CD14-positive monocyte (primary cell): ENCODE measurements at regions not wholly inside any gene's neighbourhood (a gene's known extent, or its start where the extent isn't known, plus 50 kb on each side); places are given as distances from the start of the nearest gene placed in this dataset.

Source experiments
- DNase-seq, 3 donors: peaks; one replicate each; pipeline ENCODE4 v3.0.0-alpha.2; 2011 to 2022
- H2AFZ ChIP-seq: 2 replicates; pipeline ENCODE4 v1.6.0; 2012; ENCODE audit warnings: mild to moderate bottlenecking, low read depth, low read length, inconsistent platforms; ENCODE audit not compliant: insufficient read depth, poor library complexity, severe bottlenecking
- H3K27ac ChIP-seq, 2 donors: 1 replicate in 1 of 2; 2 replicates in 1 of 2; pipeline ENCODE4 v1.5.1; 2012 to 2013; ENCODE audit warnings: low read length in 2 of 2, control low read depth in 1 of 2, inconsistent platforms in 1 of 2, low read depth in 1 of 2, mild to moderate bottlenecking in 1 of 2
- H3K27me3 ChIP-seq, 2 donors: one replicate each; pipeline versions ENCODE4 v1.6.0 to v1.6.1; 2011 to 2013; ENCODE audit warnings: low read length in 2 of 2; ENCODE audit not compliant: control insufficient read depth in 2 of 2, insufficient read depth in 2 of 2
- H3K36me3 ChIP-seq, 2 donors: replicated peaks in 1 of 2; 1 replicate in 1 of 2; 2 replicates in 1 of 2; pipeline versions ENCODE4 v1.5.1 to v1.6.1; 2012 to 2013; ENCODE audit warnings: low read length in 2 of 2, control low read depth in 1 of 2, inconsistent platforms in 1 of 2, mild to moderate bottlenecking in 1 of 2; ENCODE audit not compliant: insufficient read depth in 2 of 2, control insufficient read depth in 1 of 2
- H3K4me1 ChIP-seq, 2 donors: 1 replicate in 1 of 2; 2 replicates in 1 of 2; pipeline versions ENCODE4 v1.5.1 to v1.6.1; 2012 to 2013; ENCODE audit warnings: low read length in 2 of 2, control low read depth in 1 of 2, inconsistent platforms in 1 of 2, mild to moderate bottlenecking in 1 of 2, moderate library complexity in 1 of 2; ENCODE audit not compliant: insufficient read depth in 2 of 2, control insufficient read depth in 1 of 2
- H3K4me2 ChIP-seq: replicated peaks from 2 replicates; pipeline ENCODE3; 2012; ENCODE audit warnings: low read length, moderate library complexity, mild to moderate bottlenecking; ENCODE audit not compliant: poor library complexity, severe bottlenecking; ENCODE audit errors: extremely low read depth
- H3K4me3 ChIP-seq, 3 experiments: fragments of 200-600 bp in 1 of 3; sonication (generic) in 1 of 3; replicated peaks in 1 of 3; 1 replicate in 2 of 3; 2 replicates in 1 of 3; pipeline ENCODE4 v1.5.1; 2011 to 2013; ENCODE audit warnings: low read length in 3 of 3, mild to moderate bottlenecking in 3 of 3, control low read depth in 2 of 3, low read depth in 2 of 3, inconsistent platforms in 1 of 3, moderate library complexity in 1 of 3
- H3K79me2 ChIP-seq: 2 replicates; pipeline ENCODE4 v1.6.0; 2012; ENCODE audit warnings: mild to moderate bottlenecking, control low read depth, inconsistent platforms, low read length, moderate library complexity; ENCODE audit not compliant: insufficient read depth
- H3K9ac ChIP-seq: 2 replicates; pipeline ENCODE4 v1.6.0; 2017; ENCODE audit warnings: low read length, mild to moderate bottlenecking; ENCODE audit not compliant: insufficient read depth, poor library complexity, severe bottlenecking
- H3K9me3 ChIP-seq, 2 donors: replicated peaks in 1 of 2; 1 replicate in 1 of 2; 2 replicates in 1 of 2; pipeline versions ENCODE4 v1.5.1 to v1.6.1; 2012 to 2013; ENCODE audit warnings: low read length in 2 of 2, control low read depth in 1 of 2; ENCODE audit not compliant: control insufficient read depth in 1 of 2, insufficient read depth in 1 of 2
- H4K20me1 ChIP-seq: 2 replicates; pipeline ENCODE4 v1.6.0; 2012; ENCODE audit warnings: mild to moderate bottlenecking, low read length, control low read depth, moderate library complexity; ENCODE audit not compliant: insufficient read depth
- H3K27ac Mint-ChIP-seq, 7 donors: one replicate each; pipeline ENCODE4 v1.8.0; 2020; ENCODE audit warnings: mild to moderate bottlenecking in 7 of 7, mixed read lengths in 7 of 7, moderate library complexity in 6 of 7, inconsistent platforms in 2 of 7
- H3K27me3 Mint-ChIP-seq, 3 donors: one replicate each; pipeline ENCODE4 v1.8.0; 2021 to 2022; ENCODE audit warnings: low read depth in 3 of 3, mild to moderate bottlenecking in 3 of 3, mixed read lengths in 3 of 3, moderate library complexity in 3 of 3, inconsistent platforms in 1 of 3
- H3K36me3 Mint-ChIP-seq, 2 donors: one replicate each; pipeline ENCODE4 v1.8.0; 2020; ENCODE audit warnings: mixed read lengths in 2 of 2, inconsistent platforms in 1 of 2, mild to moderate bottlenecking in 1 of 2
- H3K4me1 Mint-ChIP-seq: one replicate; pipeline ENCODE4 v1.8.0; 2020; ENCODE audit warnings: mild to moderate bottlenecking, mixed read lengths
- H3K4me3 Mint-ChIP-seq, 2 donors: one replicate each; pipeline ENCODE4 v1.8.0; 2020; ENCODE audit warnings: mild to moderate bottlenecking in 2 of 2, mixed read lengths in 2 of 2, moderate library complexity in 1 of 2
- H3K9me3 Mint-ChIP-seq, 7 donors: one replicate each; pipeline ENCODE4 v1.8.0; 2020 to 2022; ENCODE audit warnings: mixed read lengths in 7 of 7, mild to moderate bottlenecking in 6 of 7, moderate library complexity in 6 of 7, inconsistent platforms in 2 of 7
- WGBS: methylation state at CpG from one replicate; pipeline ENCODE4 v1.1.5; 2013; ENCODE audit warnings: missing lambda C conversion rate; ENCODE audit not compliant: insufficient coverage; 5-methylcytosine and 5-hydroxymethylcytosine counted together
- intact Hi-C, 2 donors: fragments of 100-400 bp; cut with micrococcal nuclease; formaldehyde crosslinking; loops; one replicate each; pipeline versions ENCODE4 v1.15.0 to v1.15.1; 2023
- TF ChIP-seq, protein P1 (sequence below): fragments of 200-600 bp; IDR thresholded peaks from one replicate; pipeline ENCODE4 v1.8.0; 2022; ENCODE audit warnings: antibody characterized with exemption, mild to moderate bottlenecking

DNA sequence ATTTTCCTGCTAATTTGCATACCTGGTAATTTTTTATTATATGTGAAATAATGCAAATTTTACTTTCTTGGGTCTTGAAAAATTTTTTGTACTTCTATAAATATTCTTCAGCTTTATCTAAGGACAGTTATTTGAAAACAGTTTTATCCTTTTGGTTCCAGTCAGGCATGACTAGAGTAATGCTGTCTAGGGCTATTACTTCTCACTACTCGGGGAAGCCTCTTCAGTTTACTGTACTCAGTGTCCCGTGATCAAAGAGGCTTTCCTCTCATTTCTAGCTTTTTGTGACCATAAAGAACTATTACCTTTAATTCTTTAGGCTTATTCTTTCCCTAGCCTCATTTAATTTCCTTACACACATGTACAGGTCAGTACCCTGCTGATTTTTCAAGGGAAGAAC lies 153.8 kb upstream of the HDAC9 start:
- H3K9ac ChIP-seq = no peak overlapping the region
- DNase-seq = no peak
- peaks cover 0 to 5% of the 10 kb centered on the region in 2 donors for H3K36me3 ChIP-seq
- peak overlapping the region; percentile 30 for H2AFZ ChIP-seq
- TF ChIP-seq, protein P1, sequence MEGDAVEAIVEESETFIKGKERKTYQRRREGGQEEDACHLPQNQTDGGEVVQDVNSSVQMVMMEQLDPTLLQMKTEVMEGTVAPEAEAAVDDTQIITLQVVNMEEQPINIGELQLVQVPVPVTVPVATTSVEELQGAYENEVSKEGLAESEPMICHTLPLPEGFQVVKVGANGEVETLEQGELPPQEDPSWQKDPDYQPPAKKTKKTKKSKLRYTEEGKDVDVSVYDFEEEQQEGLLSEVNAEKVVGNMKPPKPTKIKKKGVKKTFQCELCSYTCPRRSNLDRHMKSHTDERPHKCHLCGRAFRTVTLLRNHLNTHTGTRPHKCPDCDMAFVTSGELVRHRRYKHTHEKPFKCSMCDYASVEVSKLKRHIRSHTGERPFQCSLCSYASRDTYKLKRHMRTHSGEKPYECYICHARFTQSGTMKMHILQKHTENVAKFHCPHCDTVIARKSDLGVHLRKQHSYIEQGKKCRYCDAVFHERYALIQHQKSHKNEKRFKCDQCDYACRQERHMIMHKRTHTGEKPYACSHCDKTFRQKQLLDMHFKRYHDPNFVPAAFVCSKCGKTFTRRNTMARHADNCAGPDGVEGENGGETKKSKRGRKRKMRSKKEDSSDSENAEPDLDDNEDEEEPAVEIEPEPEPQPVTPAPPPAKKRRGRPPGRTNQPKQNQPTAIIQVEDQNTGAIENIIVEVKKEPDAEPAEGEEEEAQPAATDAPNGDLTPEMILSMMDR = no peak
- peaks cover 98% of the 10 kb centered on the region for H3K79me2 ChIP-seq
- Mint-ChIP-seq H3K36me3 (peaks cover 6 to 8% of the 10 kb centered on the region in 2 donors), H3K27ac (peak overlapping the region in 5 of 7 donors; percentile 12 to 84 (median 62)), H3K9me3 (peaks cover 0 to 11% (median 7%) of the 10 kb centered on the region in 7 donors), H3K27me3 (peaks cover 0 to 2% (median 0%) of the 10 kb centered on the region in 3 donors), H3K4me3 (no peak overlapping the region), H3K4me1 (peaks cover 50% of the 10 kb centered on the region)
- no CpG with 5 or more reads among the region's 2 CpGs for WGBS
- H3K27ac ChIP-seq = peak overlapping the region in 1 of 2 donors; percentile 56
- no peaks in the 10 kb centered on the region for H3K9me3 ChIP-seq
- H3K4me2 ChIP-seq = no peak overlapping the region
- no peak overlapping the region for H3K4me3 ChIP-seq
- H3K27me3 ChIP-seq = no peaks in the 10 kb centered on the region
- H4K20me1 ChIP-seq = peaks cover 6% of the 10 kb centered on the region
- H3K4me1 ChIP-seq = peaks cover 19 to 43% of the 10 kb centered on the region in 2 donors
- intact Hi-C loops = loop anchor here in 1 of 2 donors (10.0 kb wide), 1 partner anchor 47 kb away; no protein-coding TSS in a partner anchor

DNA sequence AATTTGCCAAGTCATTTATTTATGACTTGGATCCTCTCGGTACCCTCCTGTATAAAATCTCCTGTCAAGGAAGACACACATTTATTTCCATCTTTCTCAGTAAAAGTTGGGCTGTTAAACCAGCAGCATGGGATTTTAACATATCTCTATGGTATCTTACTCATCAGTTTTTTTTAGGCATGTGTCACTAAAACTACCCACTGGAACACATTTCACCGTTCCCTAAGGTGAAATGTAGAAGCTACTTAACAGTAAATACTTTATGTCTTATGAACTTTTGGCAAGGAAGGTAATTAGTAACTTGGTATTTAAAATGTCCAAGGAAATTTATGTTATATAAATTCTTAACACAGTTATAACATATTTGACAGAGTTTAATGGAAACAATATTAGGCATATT lies 152.5 kb upstream of the HDAC9 start:
- Histone ChIP-seq H3K4me1 (peaks cover 16 to 36% of the 10 kb centered on the region in 2 donors), H3K27me3 (no peaks in the 10 kb centered on the region), H3K79me2 (peaks cover 100% of the 10 kb centered on the region), H4K20me1 (peaks cover 6% of the 10 kb centered on the region), H3K9ac (no peak overlapping the region), H3K36me3 (peaks cover 0 to 11% of the 10 kb centered on the region in 2 donors), H3K9me3 (no peaks in the 10 kb centered on the region), H3K4me3 (no peak overlapping the region), H2AFZ (no peak overlapping the region), H3K27ac (no peak overlapping the region), H3K4me2 (no peak overlapping the region)
- Mint-ChIP-seq H3K36me3 (peaks cover 10 to 12% of the 10 kb centered on the region in 2 donors), H3K27me3 (peaks cover 0 to 2% (median 0%) of the 10 kb centered on the region in 3 donors), H3K4me3 (no peak overlapping the region), H3K4me1 (peaks cover 44% of the 10 kb centered on the region), H3K27ac (no peak overlapping the region), H3K9me3 (peaks cover 0 to 11% (median 7%) of the 10 kb centered on the region in 7 donors)
- no peak for DNase-seq
- WGBS = no CpG with 5 or more reads among the region's 2 CpGs
- TF ChIP-seq, protein P1 = no peak
- intact Hi-C loops = loop anchor here in 1 of 2 donors (10.0 kb wide), 1 partner anchor 48 kb away; no protein-coding TSS in a partner anchor
